GM06990 (cell line): ENCODE measurements at regions not wholly inside any gene's neighbourhood (a gene's known extent, or its start where the extent isn't known, plus 50 kb on each side); places are given as distances from the start of the nearest gene placed in this dataset.

Experiments
- DNase-seq: peaks from one replicate; pipeline ENCODE4 v3.0.0-alpha.2; 2011; ENCODE audit not compliant: insufficient read length; ENCODE audit errors: extremely low read depth
- H3K27me3 ChIP-seq: replicated peaks from 2 replicates; pipeline ENCODE4 v1.6.0; 2011; ENCODE audit warnings: low read length; ENCODE audit not compliant: control insufficient read depth, insufficient read depth
- H3K36me3 ChIP-seq: 2 replicates; pipeline ENCODE4 v1.5.1; 2011; ENCODE audit warnings: low read length; ENCODE audit not compliant: control insufficient read depth, insufficient read depth
- H3K4me3 ChIP-seq: replicated peaks from 2 replicates; pipeline ENCODE4 v1.5.1; 2011; ENCODE audit warnings: low read depth, mild to moderate bottlenecking, control low read depth, low read length
- CTCF ChIP-seq: IDR thresholded peaks from 2 replicates; pipeline ENCODE4 v1.5.1; 2011; ENCODE audit warnings: low read length, control low read depth, mild to moderate bottlenecking, inconsistent platforms; ENCODE audit not compliant: insufficient read depth, poor library complexity, severe bottlenecking

- Histone ChIP-seq H3K27me3 (peaks cover 5% of the 10 kb centered on the region), H3K4me3 (no peak overlapping the region), H3K36me3 (no peaks in the 10 kb centered on the region)
- peak; percentile 30 for TF ChIP-seq CTCF
- no peak for DNase-seq
These were observed 193.5 kb upstream of the TCF4 start for GRCh38 chr18:55781481-55781957.

GRCh38 chr18:55780586-55781071 is 192.6 kb upstream of the TCF4 start:
- H3K27me3 ChIP-seq, result peaks cover 5% of the 10 kb centered on the region
- no peak overlapping the region; the same call in 1 of the 2 replicates for H3K4me3 ChIP-seq
- no peaks in the 10 kb centered on the region for H3K36me3 ChIP-seq
- TF ChIP-seq CTCF, result no peak
- DNase-seq, result no peak

- peak; percentile 22 for DNase-seq
- H3K27me3 ChIP-seq, result peaks cover 5% of the 10 kb centered on the region
- TF ChIP-seq CTCF, result no peak
- peak overlapping the region; percentile 48 for H3K4me3 ChIP-seq
- H3K36me3 ChIP-seq, result no peaks in the 10 kb centered on the region
These were observed 191.9 kb upstream of the TCF4 start for GRCh38 chr18:55779691-55780585.

- peak; percentile 16 for DNase-seq
- Histone ChIP-seq H3K27me3 (peaks cover 5% of the 10 kb centered on the region), H3K36me3 (no peaks in the 10 kb centered on the region), H3K4me3 (peak overlapping the region; percentile 48)
- TF ChIP-seq CTCF, result no peak
These were observed 191.0 kb upstream of the TCF4 start for GRCh38 chr18:55778788-55779690.

- TF ChIP-seq CTCF, result no peak
- DNase-seq, result no peak
- Histone ChIP-seq H3K36me3 (no peaks in the 10 kb centered on the region), H3K27me3 (peaks cover 5% of the 10 kb centered on the region), H3K4me3 (no peak overlapping the region)
These were observed 189.8 kb upstream of the TCF4 start for GRCh38 chr18:55777666-55778304.
